H1 (cell line): ENCODE measurements at regions not wholly inside any gene's neighbourhood (a gene's known extent, or its start where the extent isn't known, plus 50 kb on each side); places are given as distances from the start of the nearest gene placed in this dataset.

ENCODE experiments used
- EZH2 ChIP-seq: fragments of 200-600 bp; sonication (generic); IDR thresholded peaks from 2 replicates; pipeline ENCODE4 v1.7.1; 2012; ENCODE audit warnings: low read depth, mild to moderate bottlenecking, moderate library complexity, low read length, inconsistent platforms; ENCODE audit not compliant: severe bottlenecking
- POLR2AphosphoS5 ChIP-seq: IDR thresholded peaks from 2 replicates; pipeline ENCODE4 v1.6.1; 2011; ENCODE audit warnings: low read depth, low read length
- RXRA ChIP-seq: IDR thresholded peaks from 2 replicates; pipeline ENCODE4 v1.6.1; 2011; ENCODE audit warnings: low read depth, mild to moderate bottlenecking, low read length, moderate library complexity; ENCODE audit not compliant: insufficient read depth
- SIX5 ChIP-seq: IDR thresholded peaks from 2 replicates; pipeline ENCODE4 v1.6.1; 2011; ENCODE audit warnings: mild to moderate bottlenecking, low read depth, low read length
- SP2 ChIP-seq: IDR thresholded peaks from 2 replicates; pipeline ENCODE4 v1.6.1; 2012; ENCODE audit warnings: mild to moderate bottlenecking, low read length, inconsistent platforms

GRCh38 chr2:19548116-19548515 lies 189.7 kb upstream of the OSR1 start:
- TF ChIP-seq RXRA, result no peak
- TF ChIP-seq SP2, result no peak
- no peak for TF ChIP-seq EZH2
- TF ChIP-seq POLR2AphosphoS5, result no peak
- no peak for TF ChIP-seq SIX5
